Panc1 (cell line): ENCODE measurements at regions not wholly inside any gene's neighbourhood (a gene's known extent, or its start where the extent isn't known, plus 50 kb on each side); places are given as distances from the start of the nearest gene placed in this dataset.

Experiments
- ATAC-seq: fragments of 200-7000 bp; cut with Tn5 transposase; 2 replicates; pipeline ENCODE4 v1.9.1; 2020; ENCODE audit warnings: mild to moderate bottlenecking, moderate library complexity
- BruUV-seq: library from RNA; stranded (reverse); fragments of 400-500 nt; replicated peaks from 2 replicates; lab custom pipeline; 2021; lab: Mats Ljungman, UMichigan
- CTCF ChIA-PET: fragments of 300-600 bp; sonication (Branson Sonifier 250); formaldehyde crosslinking; loops from one replicate; lab custom pipeline; 2022; ENCODE audit warnings: antibody characterized with exemption; lab: Charles Lee
- POLR2A ChIA-PET: fragments of 300-600 bp; sonication (Branson Sonifier 250); formaldehyde crosslinking; loops from one replicate; lab custom pipeline; 2022; ENCODE audit warnings: antibody characterized with exemption; lab: Charles Lee
- DNase-seq: peaks from one replicate; pipeline ENCODE4 v3.0.0-alpha.2; 2010; ENCODE audit warnings: low read depth, low spot score
- H3K27ac ChIP-seq: 2 replicates; pipeline ENCODE4 v1.5.1; 2011; ENCODE audit warnings: mild to moderate bottlenecking, low read length, inconsistent platforms
- H3K27me3 ChIP-seq: fragments of 200-500 bp; sonication (Bioruptor generic); 2 replicates; pipeline ENCODE4 v1.6.0; 2014; ENCODE audit warnings: low read length, inconsistent platforms; ENCODE audit not compliant: control insufficient read depth, insufficient read depth
- H3K36me3 ChIP-seq: fragments of 200-500 bp; sonication (Bioruptor generic); 2 replicates; pipeline ENCODE4 v1.5.1; 2014; ENCODE audit warnings: inconsistent platforms, mild to moderate bottlenecking, low read length, moderate library complexity; ENCODE audit not compliant: control insufficient read depth, insufficient read depth
- H3K4me1 ChIP-seq: 2 replicates; pipeline ENCODE4 v1.5.1; 2011; ENCODE audit warnings: inconsistent platforms, mild to moderate bottlenecking, low read length, moderate library complexity; ENCODE audit not compliant: control insufficient read depth, insufficient read depth
- H3K4me3 ChIP-seq, 2 experiments: 2 replicates each; pipeline ENCODE4 v1.5.1; 2011 to 2012; ENCODE audit warnings: low read depth in 2 of 2, low read length in 2 of 2, mild to moderate bottlenecking in 2 of 2, inconsistent platforms in 1 of 2, moderate library complexity in 1 of 2
- H3K9me3 ChIP-seq: fragments of 200-500 bp; sonication (Bioruptor generic); 2 replicates; pipeline ENCODE4 v1.5.1; 2014; ENCODE audit warnings: low read depth, mild to moderate bottlenecking, inconsistent platforms, low read length, moderate library complexity; ENCODE audit not compliant: control insufficient read depth, insufficient read depth
- POLR2AphosphoS5 ChIP-seq: IDR thresholded peaks from 2 replicates; pipeline ENCODE4 v1.6.1; 2012; ENCODE audit warnings: mild to moderate bottlenecking, low read depth, low read length, moderate library complexity
- SIN3A ChIP-seq: IDR thresholded peaks from 2 replicates; pipeline ENCODE4 v1.6.1; 2012; ENCODE audit warnings: low read depth, mild to moderate bottlenecking, low read length, moderate library complexity, borderline replicate concordance; ENCODE audit not compliant: insufficient read depth
- TCF7L2 ChIP-seq: IDR thresholded peaks from 2 replicates; pipeline ENCODE4 v1.6.1; 2011; ENCODE audit warnings: mild to moderate bottlenecking, low read depth, low read length, inconsistent platforms
- in situ Hi-C: cut with HindIII; loops from 2 replicates; pipeline ENCODE4 v1.10.0; 2016; ENCODE audit warnings: low sequenced_read_pairs, low pct_unique_long_range_greater_than_20kb
- intact Hi-C: fragments of 100-400 bp; cut with micrococcal nuclease; formaldehyde crosslinking; loops from one replicate; pipeline ENCODE4 v1.10.0; 2022; ENCODE audit not compliant: unreplicated experiment
- TF ChIP-seq, protein P1 (sequence below), 2 experiments: IDR thresholded peaks; 2 replicates each; pipeline ENCODE4 v1.6.1; 2011 to 2012; ENCODE audit warnings: low read depth in 2 of 2, control low read depth in 1 of 2, low read length in 1 of 2, mild to moderate bottlenecking in 1 of 2, moderate library complexity in 1 of 2; ENCODE audit not compliant: insufficient read depth in 1 of 2
- TF ChIP-seq, protein P2 (sequence below): fragments of 450-650 bp; IDR thresholded peaks from 2 replicates; pipeline ENCODE4 v1.5.1; 2017; ENCODE audit warnings: mild to moderate bottlenecking

DNA sequence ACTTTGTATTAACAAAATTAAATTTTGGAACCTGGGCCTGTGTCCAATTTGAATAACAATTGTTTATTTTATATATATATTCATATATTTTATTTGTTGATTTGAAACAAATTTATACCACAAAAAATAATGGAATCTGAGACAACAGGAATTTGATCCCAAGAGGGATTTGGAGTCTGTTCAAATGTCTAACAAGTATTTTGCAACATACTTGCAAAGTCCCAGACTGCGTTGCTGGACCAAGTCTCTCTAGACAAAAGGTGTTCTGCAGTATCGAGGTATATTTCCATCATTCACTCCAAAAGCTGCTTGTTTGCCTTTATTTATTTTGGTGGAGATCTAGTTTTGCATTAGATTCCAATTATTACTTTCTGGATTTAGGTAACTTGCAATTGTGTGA, 68.7 kb upstream of the PTPRR start:
- no peaks in the 10 kb centered on the region for H3K27me3 ChIP-seq
- in situ Hi-C loops (no loop called here), intact Hi-C loops (no loop called here)
- H3K36me3 ChIP-seq = no peaks in the 10 kb centered on the region
- H3K4me3 ChIP-seq = no peak overlapping the region
- no TSS peak for BruUV-seq
- no peaks in the 10 kb centered on the region for H3K9me3 ChIP-seq
- DNase-seq (no peak), ATAC-seq (no peak)
- H3K27ac ChIP-seq = no peak overlapping the region
- TF ChIP-seq POLR2AphosphoS5 (no peak), SIN3A (no peak), TCF7L2 (no peak)
- TF ChIP-seq, protein P1, sequence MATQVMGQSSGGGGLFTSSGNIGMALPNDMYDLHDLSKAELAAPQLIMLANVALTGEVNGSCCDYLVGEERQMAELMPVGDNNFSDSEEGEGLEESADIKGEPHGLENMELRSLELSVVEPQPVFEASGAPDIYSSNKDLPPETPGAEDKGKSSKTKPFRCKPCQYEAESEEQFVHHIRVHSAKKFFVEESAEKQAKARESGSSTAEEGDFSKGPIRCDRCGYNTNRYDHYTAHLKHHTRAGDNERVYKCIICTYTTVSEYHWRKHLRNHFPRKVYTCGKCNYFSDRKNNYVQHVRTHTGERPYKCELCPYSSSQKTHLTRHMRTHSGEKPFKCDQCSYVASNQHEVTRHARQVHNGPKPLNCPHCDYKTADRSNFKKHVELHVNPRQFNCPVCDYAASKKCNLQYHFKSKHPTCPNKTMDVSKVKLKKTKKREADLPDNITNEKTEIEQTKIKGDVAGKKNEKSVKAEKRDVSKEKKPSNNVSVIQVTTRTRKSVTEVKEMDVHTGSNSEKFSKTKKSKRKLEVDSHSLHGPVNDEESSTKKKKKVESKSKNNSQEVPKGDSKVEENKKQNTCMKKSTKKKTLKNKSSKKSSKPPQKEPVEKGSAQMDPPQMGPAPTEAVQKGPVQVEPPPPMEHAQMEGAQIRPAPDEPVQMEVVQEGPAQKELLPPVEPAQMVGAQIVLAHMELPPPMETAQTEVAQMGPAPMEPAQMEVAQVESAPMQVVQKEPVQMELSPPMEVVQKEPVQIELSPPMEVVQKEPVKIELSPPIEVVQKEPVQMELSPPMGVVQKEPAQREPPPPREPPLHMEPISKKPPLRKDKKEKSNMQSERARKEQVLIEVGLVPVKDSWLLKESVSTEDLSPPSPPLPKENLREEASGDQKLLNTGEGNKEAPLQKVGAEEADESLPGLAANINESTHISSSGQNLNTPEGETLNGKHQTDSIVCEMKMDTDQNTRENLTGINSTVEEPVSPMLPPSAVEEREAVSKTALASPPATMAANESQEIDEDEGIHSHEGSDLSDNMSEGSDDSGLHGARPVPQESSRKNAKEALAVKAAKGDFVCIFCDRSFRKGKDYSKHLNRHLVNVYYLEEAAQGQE (IDR thresholded peaks at IDR 0.05; ENCODE audit: insufficient read depth in 1 of 2, low read depth in 2 of 2, low read length in 1 of 2) = no peak
- TF ChIP-seq, protein P2, sequence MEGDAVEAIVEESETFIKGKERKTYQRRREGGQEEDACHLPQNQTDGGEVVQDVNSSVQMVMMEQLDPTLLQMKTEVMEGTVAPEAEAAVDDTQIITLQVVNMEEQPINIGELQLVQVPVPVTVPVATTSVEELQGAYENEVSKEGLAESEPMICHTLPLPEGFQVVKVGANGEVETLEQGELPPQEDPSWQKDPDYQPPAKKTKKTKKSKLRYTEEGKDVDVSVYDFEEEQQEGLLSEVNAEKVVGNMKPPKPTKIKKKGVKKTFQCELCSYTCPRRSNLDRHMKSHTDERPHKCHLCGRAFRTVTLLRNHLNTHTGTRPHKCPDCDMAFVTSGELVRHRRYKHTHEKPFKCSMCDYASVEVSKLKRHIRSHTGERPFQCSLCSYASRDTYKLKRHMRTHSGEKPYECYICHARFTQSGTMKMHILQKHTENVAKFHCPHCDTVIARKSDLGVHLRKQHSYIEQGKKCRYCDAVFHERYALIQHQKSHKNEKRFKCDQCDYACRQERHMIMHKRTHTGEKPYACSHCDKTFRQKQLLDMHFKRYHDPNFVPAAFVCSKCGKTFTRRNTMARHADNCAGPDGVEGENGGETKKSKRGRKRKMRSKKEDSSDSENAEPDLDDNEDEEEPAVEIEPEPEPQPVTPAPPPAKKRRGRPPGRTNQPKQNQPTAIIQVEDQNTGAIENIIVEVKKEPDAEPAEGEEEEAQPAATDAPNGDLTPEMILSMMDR = no peak
- CTCF ChIA-PET = no interaction called here
- POLR2A ChIA-PET = no interaction called here
- no peaks in the 10 kb centered on the region for H3K4me1 ChIP-seq

DNA sequence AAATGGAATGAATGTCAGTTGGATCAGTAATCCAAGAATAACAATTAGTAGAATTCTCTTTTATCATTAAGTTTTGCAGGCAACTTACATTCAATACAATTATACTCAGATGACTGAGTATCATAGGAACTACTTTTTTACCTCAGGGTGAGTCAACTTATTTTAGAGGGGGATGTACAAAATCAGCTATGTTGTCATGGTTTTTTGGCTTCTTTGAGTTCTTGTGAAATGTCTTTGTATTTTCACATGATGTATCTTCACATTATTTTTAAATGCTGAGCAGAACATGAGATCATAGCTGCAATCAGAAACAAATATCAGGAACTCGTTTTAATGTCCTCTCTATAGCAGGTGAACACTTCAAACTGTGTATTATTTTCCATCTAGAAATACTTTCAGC, 65.3 kb upstream of the PTPRR start:
- CTCF ChIA-PET = no interaction called here
- H3K4me3 ChIP-seq = no peak overlapping the region
- H3K27ac ChIP-seq = no peak overlapping the region
- intact Hi-C loops = no loop called here
- no TSS peak for BruUV-seq
- POLR2A ChIA-PET = no interaction called here
- H3K9me3 ChIP-seq = no peaks in the 10 kb centered on the region
- DNase-seq (no peak), ATAC-seq (no peak)
- TF ChIP-seq, protein P2 = no peak
- TF ChIP-seq TCF7L2 = no peak
- TF ChIP-seq, protein P1 (IDR thresholded peaks at IDR 0.05; ENCODE audit: insufficient read depth in 1 of 2, low read depth in 2 of 2, low read length in 1 of 2) = no peak
- TF ChIP-seq SIN3A = no peak
- no peak for TF ChIP-seq POLR2AphosphoS5
- no peaks in the 10 kb centered on the region for H3K36me3 ChIP-seq
- in situ Hi-C loops = no loop called here
- H3K4me1 ChIP-seq = no peaks in the 10 kb centered on the region
- H3K27me3 ChIP-seq = no peaks in the 10 kb centered on the region; the same call in 1 of the 2 replicates
